GM12892 (cell line): ENCODE measurements at regions not wholly inside any gene's neighbourhood (a gene's known extent, or its start where the extent isn't known, plus 50 kb on each side); places are given as distances from the start of the nearest gene placed in this dataset.

Source experiments
- POLR2A ChIP-seq: IDR thresholded peaks from 2 replicates; pipeline ENCODE4 v1.6.1; 2011; ENCODE audit warnings: low read depth, low read length, control low read depth
- TAF1 ChIP-seq: IDR thresholded peaks from 2 replicates; pipeline ENCODE4 v1.6.1; 2011; ENCODE audit warnings: low read depth, mild to moderate bottlenecking, control low read depth, low read length, borderline replicate concordance

GRCh38 chr9:107944387-107944786 is 454.8 kb upstream of the KLF4 start:
- TF ChIP-seq POLR2A (no peak), TAF1 (no peak)
